ENCODE measurements at regions not wholly inside any gene's neighbourhood (a gene's known extent, or its start where the extent isn't known, plus 50 kb on each side); places are given as distances from the start of the nearest gene placed in this dataset.

GRCh38 chr6:112739766-112740165 lies 392.6 kb downstream of the RFPL4B start:
- H3K4me1 ChIP-seq = no peaks in the 10 kb centered on the region
- H3K36me3 ChIP-seq (ENCODE audit: control insufficient read depth, insufficient read depth, low read length) = no peaks in the 10 kb centered on the region
- no peak overlapping the region for H3K9ac ChIP-seq
- H3K79me2 ChIP-seq = no peaks in the 10 kb centered on the region
- no peak overlapping the region for H3K4me2 ChIP-seq (ENCODE audit: low read length)
- H3K9me3 ChIP-seq (ENCODE audit: control insufficient read depth, low read length) = no peaks in the 10 kb centered on the region
- H3K4me3 ChIP-seq (ENCODE audit: low read depth, low read length) = no peak overlapping the region
- no peaks in the 10 kb centered on the region for H3K27me3 ChIP-seq (ENCODE audit: control insufficient read depth, insufficient read depth, low read length)
- no peak overlapping the region for H3K27ac ChIP-seq
- TF ChIP-seq CTCF (IDR thresholded peaks at IDR 0.05) = no peak
- H2AFZ ChIP-seq = no peak overlapping the region

GRCh38 chr6:112743323-112743722 lies 396.2 kb downstream of the RFPL4B start:
- no peak overlapping the region for H2AFZ ChIP-seq
- TF ChIP-seq CTCF (IDR thresholded peaks at IDR 0.05) = no peak

GRCh38 chr6:112744827-112745226 lies 397.7 kb downstream of the RFPL4B start:
- H3K79me2 ChIP-seq = no peaks in the 10 kb centered on the region
- no peaks in the 10 kb centered on the region for H3K36me3 ChIP-seq (ENCODE audit: control insufficient read depth, insufficient read depth, low read length)
- no peak overlapping the region for H3K4me3 ChIP-seq (ENCODE audit: low read depth, low read length)
- H3K4me1 ChIP-seq = no peaks in the 10 kb centered on the region
- H3K27me3 ChIP-seq (ENCODE audit: control insufficient read depth, insufficient read depth, low read length) = no peaks in the 10 kb centered on the region
- H3K27ac ChIP-seq = no peak overlapping the region
- TF ChIP-seq CTCF (IDR thresholded peaks at IDR 0.05) = no peak
- no peak overlapping the region for H3K9ac ChIP-seq
- no peak overlapping the region for H3K4me2 ChIP-seq (ENCODE audit: low read length)
- no peaks in the 10 kb centered on the region for H3K9me3 ChIP-seq (ENCODE audit: control insufficient read depth, low read length)
- no peak overlapping the region for H2AFZ ChIP-seq

More at GRCh38 chr6:112743323-112743722, 396.2 kb downstream of the RFPL4B start:
- H3K79me2 ChIP-seq = no peaks in the 10 kb centered on the region
- H3K4me2 ChIP-seq (ENCODE audit: low read length) = no peak overlapping the region
- no peak overlapping the region for H3K27ac ChIP-seq
- H3K36me3 ChIP-seq (ENCODE audit: control insufficient read depth, insufficient read depth, low read length) = no peaks in the 10 kb centered on the region
- H3K27me3 ChIP-seq (ENCODE audit: control insufficient read depth, insufficient read depth, low read length) = no peaks in the 10 kb centered on the region
- H3K4me3 ChIP-seq (ENCODE audit: low read depth, low read length) = no peak overlapping the region
- H3K4me1 ChIP-seq = no peaks in the 10 kb centered on the region
- no peaks in the 10 kb centered on the region for H3K9me3 ChIP-seq (ENCODE audit: control insufficient read depth, low read length)
- H3K9ac ChIP-seq = no peak overlapping the region

- no peak overlapping the region for H3K27ac ChIP-seq
- no peak for TF ChIP-seq CTCF (IDR thresholded peaks at IDR 0.05)
- no peaks in the 10 kb centered on the region for H3K4me1 ChIP-seq
- H3K36me3 ChIP-seq (ENCODE audit: control insufficient read depth, insufficient read depth, low read length) = no peaks in the 10 kb centered on the region
- no peak overlapping the region for H3K4me3 ChIP-seq (ENCODE audit: low read depth, low read length)
- H3K9me3 ChIP-seq (ENCODE audit: control insufficient read depth, low read length) = no peaks in the 10 kb centered on the region
- H2AFZ ChIP-seq = no peak overlapping the region
- no peak overlapping the region for H3K9ac ChIP-seq
- H3K79me2 ChIP-seq = no peaks in the 10 kb centered on the region
- no peak overlapping the region for H3K4me2 ChIP-seq (ENCODE audit: low read length)
- H3K27me3 ChIP-seq (ENCODE audit: control insufficient read depth, insufficient read depth, low read length) = no peaks in the 10 kb centered on the region
Measured at GRCh38 chr6:112745765-112746164, 398.6 kb downstream of the RFPL4B start.

- Histone ChIP-seq H3K36me3 (ENCODE audit: control insufficient read depth, insufficient read depth, low read length) (no peaks in the 10 kb centered on the region), H3K4me3 (ENCODE audit: low read depth, low read length) (no peak overlapping the region), H3K9me3 (ENCODE audit: control insufficient read depth, low read length) (no peaks in the 10 kb centered on the region), H3K79me2 (no peaks in the 10 kb centered on the region), H3K9ac (no peak overlapping the region), H2AFZ (no peak overlapping the region), H3K27ac (no peak overlapping the region), H3K4me2 (ENCODE audit: low read length) (no peak overlapping the region), H3K27me3 (ENCODE audit: control insufficient read depth, insufficient read depth, low read length) (no peaks in the 10 kb centered on the region), H3K4me1 (no peaks in the 10 kb centered on the region)
- TF ChIP-seq CTCF (IDR thresholded peaks at IDR 0.05) = no peak
Measured at GRCh38 chr6:112749673-112750072, 402.5 kb downstream of the RFPL4B start.
